Skin epidermis (tissue), 12 donors: ENCODE measurements at regions not wholly inside any gene's neighbourhood (a gene's known extent, or its start where the extent isn't known, plus 50 kb on each side); places are given as distances from the start of the nearest gene placed in this dataset.
"Not testable (repeated sequence)": the region's sequence is repeated elsewhere in the genome, so short reads cannot be mapped to it uniquely, and the experiment has no call there.

ENCODE experiments used
- H3K27ac ChIP-seq, 21 experiments: fragments of 200-600 bp; sonication (generic) in 11 of 21; one replicate each; pipeline ENCODE4 v1.5.0; 2020; ENCODE audit warnings: mild to moderate bottlenecking in 3 of 21, inconsistent platforms in 2 of 21, moderate library complexity in 2 of 21
- H3K4me3 ChIP-seq, 7 experiments: fragments of 200-600 bp; sonication (generic) in 2 of 7; one replicate each; pipeline ENCODE4 v1.5.0; 2020; ENCODE audit warnings: inconsistent platforms in 2 of 7, mild to moderate bottlenecking in 2 of 7, moderate library complexity in 1 of 7

- H3K27ac ChIP-seq, H3K4me3 ChIP-seq: not testable (repeated sequence)
These were observed 51.6 kb upstream of the MAP4K4 start for GRCh38 chr2:101645886-101646285.

GRCh38 chr2:101644842-101645383 is 52.6 kb upstream of the MAP4K4 start:
- H3K4me3 ChIP-seq, result no peak overlapping the region
- no peak overlapping the region for H3K27ac ChIP-seq

GRCh38 chr2:101643004-101643524 is 54.4 kb upstream of the MAP4K4 start:
- Histone ChIP-seq H3K4me3 (no peak overlapping the region), H3K27ac (no peak overlapping the region)

GRCh38 chr2:101638817-101639605 is 58.5 kb upstream of the MAP4K4 start:
- no peak overlapping the region for H3K4me3 ChIP-seq
- no peak overlapping the region for H3K27ac ChIP-seq

- Histone ChIP-seq H3K4me3 (no peak overlapping the region), H3K27ac (no peak overlapping the region)
These were observed 59.3 kb upstream of the MAP4K4 start for GRCh38 chr2:101638181-101638711.

- peak overlapping the region in 1 of 21 experiments; percentile 12 for H3K27ac ChIP-seq
These were observed 67.1 kb upstream of the MAP4K4 start for GRCh38 chr2:101630224-101630949.

GRCh38 chr2:101628030-101628392 is 69.5 kb upstream of the MAP4K4 start:
- no peak overlapping the region for H3K4me3 ChIP-seq

More at GRCh38 chr2:101630224-101630949, 67.1 kb upstream of the MAP4K4 start:
- no peak overlapping the region for H3K4me3 ChIP-seq

GRCh38 chr2:101627285-101628029 is 70.0 kb upstream of the MAP4K4 start:
- Histone ChIP-seq H3K4me3 (no peak overlapping the region), H3K27ac (no peak overlapping the region)

More at GRCh38 chr2:101628030-101628392, 69.5 kb upstream of the MAP4K4 start:
- H3K27ac ChIP-seq, result no peak overlapping the region

GRCh38 chr2:101625814-101626213 is 71.7 kb upstream of the MAP4K4 start:
- H3K27ac ChIP-seq, H3K4me3 ChIP-seq: not testable (repeated sequence)

GRCh38 chr2:101625387-101625786 is 72.1 kb upstream of the MAP4K4 start:
- Histone ChIP-seq H3K27ac (no peak overlapping the region), H3K4me3 (no peak overlapping the region)

- Histone ChIP-seq H3K27ac (no peak overlapping the region), H3K4me3 (no peak overlapping the region)
These were observed 72.7 kb upstream of the MAP4K4 start for GRCh38 chr2:101624706-101625332.

GRCh38 chr2:101623031-101623521 is 74.4 kb upstream of the MAP4K4 start:
- H3K27ac ChIP-seq, result peak overlapping the region in 1 of 21 experiments; percentile 23
- no peak overlapping the region for H3K4me3 ChIP-seq

- Histone ChIP-seq H3K27ac (peak overlapping the region in 1 of 21 experiments; percentile 27), H3K4me3 (no peak overlapping the region)
These were observed 75.1 kb upstream of the MAP4K4 start for GRCh38 chr2:101622210-101623030.

- no peak overlapping the region for H3K27ac ChIP-seq
- H3K4me3 ChIP-seq, result no peak overlapping the region
These were observed 78.3 kb upstream of the MAP4K4 start for GRCh38 chr2:101619191-101619591.

- Histone ChIP-seq H3K4me3 (no peak overlapping the region), H3K27ac (no peak overlapping the region)
These were observed 79.7 kb upstream of the MAP4K4 start for GRCh38 chr2:101617796-101618195.

- Histone ChIP-seq H3K4me3 (no peak overlapping the region), H3K27ac (no peak overlapping the region)
These were observed 80.3 kb upstream of the MAP4K4 start for GRCh38 chr2:101617188-101617587.

GRCh38 chr2:101614127-101614759 is 83.3 kb upstream of the MAP4K4 start:
- Histone ChIP-seq H3K27ac (no peak overlapping the region), H3K4me3 (no peak overlapping the region)
